Omental fat pad (tissue), 3 donors: ENCODE measurements at regions not wholly inside any gene's neighbourhood (a gene's known extent, or its start where the extent isn't known, plus 50 kb on each side); places are given as distances from the start of the nearest gene placed in this dataset.

Experiments used
- ATAC-seq: fragments of 150-250 bp; one replicate; pipeline ENCODE4 v1.9.1; 2016; ENCODE audit warnings: mild to moderate bottlenecking, moderate library complexity; ENCODE audit not compliant: low FRiP score
- DNase-seq: peaks from one replicate; pipeline ENCODE4 v3.0.0-alpha.2; 2019; ENCODE audit warnings: low spot score
- TF ChIP-seq, protein P1 (sequence below), 3 donors: fragments of 450-650 bp; IDR thresholded peaks; one replicate each; pipeline ENCODE4 v1.5.1; 2016 to 2017; ENCODE audit warnings: antibody characterized with exemption in 3 of 3, mild to moderate bottlenecking in 3 of 3, moderate library complexity in 2 of 3

DNA sequence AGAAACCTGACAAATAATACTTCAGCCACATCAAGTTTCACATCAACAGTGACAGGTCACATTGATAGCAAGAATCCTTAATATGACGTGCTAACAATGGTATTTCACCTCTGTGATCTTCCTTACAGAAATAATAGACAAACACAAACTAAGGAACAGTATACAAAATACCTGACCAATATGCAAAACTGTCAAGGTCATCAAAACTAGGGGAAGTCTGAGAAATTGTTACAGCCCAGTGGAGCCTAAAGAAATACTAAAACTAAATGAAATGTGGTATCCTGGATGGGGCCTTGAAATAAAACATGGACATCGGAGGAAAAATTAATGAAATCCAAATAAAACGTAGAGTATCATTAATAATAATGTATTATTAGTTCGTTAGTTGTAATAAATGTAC is 422.0 kb upstream of the ZNF385D start:
- no peak for DNase-seq
- no peak for ATAC-seq
- TF ChIP-seq, protein P1, sequence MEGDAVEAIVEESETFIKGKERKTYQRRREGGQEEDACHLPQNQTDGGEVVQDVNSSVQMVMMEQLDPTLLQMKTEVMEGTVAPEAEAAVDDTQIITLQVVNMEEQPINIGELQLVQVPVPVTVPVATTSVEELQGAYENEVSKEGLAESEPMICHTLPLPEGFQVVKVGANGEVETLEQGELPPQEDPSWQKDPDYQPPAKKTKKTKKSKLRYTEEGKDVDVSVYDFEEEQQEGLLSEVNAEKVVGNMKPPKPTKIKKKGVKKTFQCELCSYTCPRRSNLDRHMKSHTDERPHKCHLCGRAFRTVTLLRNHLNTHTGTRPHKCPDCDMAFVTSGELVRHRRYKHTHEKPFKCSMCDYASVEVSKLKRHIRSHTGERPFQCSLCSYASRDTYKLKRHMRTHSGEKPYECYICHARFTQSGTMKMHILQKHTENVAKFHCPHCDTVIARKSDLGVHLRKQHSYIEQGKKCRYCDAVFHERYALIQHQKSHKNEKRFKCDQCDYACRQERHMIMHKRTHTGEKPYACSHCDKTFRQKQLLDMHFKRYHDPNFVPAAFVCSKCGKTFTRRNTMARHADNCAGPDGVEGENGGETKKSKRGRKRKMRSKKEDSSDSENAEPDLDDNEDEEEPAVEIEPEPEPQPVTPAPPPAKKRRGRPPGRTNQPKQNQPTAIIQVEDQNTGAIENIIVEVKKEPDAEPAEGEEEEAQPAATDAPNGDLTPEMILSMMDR (IDR thresholded peaks at IDR 0.05) = no peak

DNA sequence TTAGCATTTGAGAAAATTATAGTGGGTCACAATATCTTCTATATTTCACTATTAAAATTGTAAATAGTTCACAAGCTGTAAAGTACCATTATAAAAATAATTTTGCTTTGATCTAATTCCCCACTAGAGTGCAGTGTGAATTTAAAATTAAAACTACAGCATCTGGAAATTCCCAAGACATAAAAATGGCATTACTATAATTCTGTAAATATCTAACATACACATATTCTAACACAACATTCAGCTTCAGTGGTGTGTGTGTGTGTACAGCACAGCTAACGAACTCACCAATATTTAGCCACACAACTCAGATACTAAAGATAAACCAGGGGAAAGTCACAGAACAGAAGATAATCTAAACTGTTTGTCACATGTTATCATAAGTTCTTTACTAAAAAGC is 424.9 kb upstream of the ZNF385D start:
- no peak for ATAC-seq
- DNase-seq = no peak
- TF ChIP-seq, protein P1 (IDR thresholded peaks at IDR 0.05) = no peak

DNA sequence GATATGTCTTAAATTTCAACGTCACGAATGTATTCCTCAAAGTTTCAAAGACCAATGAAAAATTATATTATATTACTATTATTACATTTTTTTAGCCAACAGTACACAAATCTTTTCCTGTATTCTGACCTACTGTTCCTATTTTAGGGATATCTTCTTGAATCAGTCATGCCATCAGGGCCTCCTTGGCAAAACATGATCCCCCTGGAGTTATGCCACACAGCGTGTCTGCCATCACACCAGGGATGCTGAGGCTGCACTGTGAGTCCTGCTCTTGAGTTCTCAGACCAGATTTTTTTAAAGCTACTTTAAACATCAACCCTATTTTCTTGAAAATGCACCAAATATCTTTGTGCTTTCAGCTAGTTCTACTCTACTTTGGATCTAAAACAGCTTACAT is 425.9 kb upstream of the ZNF385D start:
- TF ChIP-seq, protein P1 (IDR thresholded peaks at IDR 0.05) = no peak
- no peak for DNase-seq
- ATAC-seq = no peak

DNA sequence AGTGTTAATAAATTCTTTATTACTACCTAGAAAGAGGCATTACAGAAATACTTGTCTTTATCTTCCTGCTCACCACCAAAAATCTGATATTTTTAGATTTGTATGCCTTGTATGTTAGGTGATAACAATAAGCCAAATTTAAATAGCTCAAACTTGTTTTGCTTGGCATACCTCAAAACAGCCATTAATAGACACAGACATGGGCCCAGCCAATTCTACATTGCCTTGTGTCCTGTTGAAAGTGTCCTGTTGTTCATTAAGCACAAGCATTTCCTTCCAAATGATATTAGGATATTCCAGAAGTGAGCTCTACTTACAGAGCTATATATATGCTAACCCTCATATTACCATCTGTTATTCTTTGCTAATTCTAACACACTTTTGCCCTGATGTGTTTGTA is 438.6 kb upstream of the ZNF385D start:
- no peak for ATAC-seq
- no peak for DNase-seq
- TF ChIP-seq, protein P1 (IDR thresholded peaks at IDR 0.05) = no peak

DNA sequence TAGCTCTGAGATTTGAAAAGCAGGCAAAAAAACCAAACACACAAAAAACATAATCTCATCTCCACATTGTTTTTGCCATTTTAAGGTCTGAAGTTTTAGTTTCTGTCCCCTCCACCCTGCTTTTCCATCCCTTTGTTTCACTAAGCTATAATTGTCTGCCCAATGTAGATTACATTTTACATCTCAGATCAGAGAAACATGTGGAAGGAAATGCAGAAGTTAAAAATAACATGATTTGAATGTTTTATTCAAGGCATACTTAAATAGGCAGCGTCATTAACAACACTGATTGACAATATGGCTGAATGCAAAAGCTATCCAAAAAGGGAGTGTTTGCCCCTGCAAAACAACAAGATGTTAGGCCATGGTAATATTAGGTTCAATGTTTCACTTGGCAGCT is 448.1 kb upstream of the ZNF385D start:
- TF ChIP-seq, protein P1 (IDR thresholded peaks at IDR 0.05) = no peak
- ATAC-seq = no peak
- no peak for DNase-seq

DNA sequence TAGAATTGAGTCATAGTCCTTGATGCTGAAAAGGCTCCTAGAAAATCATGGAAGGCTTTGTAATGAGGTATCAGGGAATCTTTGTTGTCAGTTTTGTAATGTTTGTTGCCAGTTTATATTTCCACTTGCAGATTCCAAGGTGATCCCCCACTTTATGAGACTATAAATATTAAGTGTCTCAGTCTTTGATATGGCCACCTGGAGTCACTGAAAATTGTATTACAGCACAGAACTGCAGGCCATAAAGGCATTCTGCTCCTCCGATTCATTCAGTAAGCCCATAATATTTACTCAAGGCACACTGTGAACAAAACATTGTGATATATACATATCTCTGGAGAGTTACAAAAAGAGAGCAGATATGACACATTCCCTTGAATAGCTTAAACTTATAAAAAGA is 457.8 kb upstream of the ZNF385D start:
- TF ChIP-seq, protein P1 (IDR thresholded peaks at IDR 0.05) = no peak
- no peak for DNase-seq
- no peak for ATAC-seq

DNA sequence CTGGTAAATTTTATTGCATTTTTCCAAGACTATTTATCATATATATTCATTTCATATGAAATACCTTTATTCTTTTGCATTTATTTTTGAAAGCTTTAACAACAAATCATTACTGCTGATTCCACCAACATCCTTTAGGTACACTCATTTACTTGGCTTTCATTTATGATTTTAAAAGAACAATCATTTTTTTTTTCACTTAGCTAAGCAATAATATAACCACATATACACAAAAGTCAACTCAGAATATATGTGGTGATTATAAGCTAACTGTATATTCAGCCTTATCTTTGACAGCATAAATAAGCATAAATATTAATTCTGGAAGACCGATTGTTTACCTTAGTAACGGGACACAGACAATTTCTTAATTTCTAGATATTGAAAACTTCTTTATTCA is 458.6 kb upstream of the ZNF385D start:
- DNase-seq (no peak), ATAC-seq (no peak)
- TF ChIP-seq, protein P1 (IDR thresholded peaks at IDR 0.05) = no peak
